HEK293 (cell line): ENCODE measurements at regions not wholly inside any gene's neighbourhood (a gene's known extent, or its start where the extent isn't known, plus 50 kb on each side); places are given as distances from the start of the nearest gene placed in this dataset.

Source experiments
- CTCF ChIA-PET: fragments of 350-600 bp; formaldehyde crosslinking; extraction: SDS; loops from one replicate; lab custom pipeline; 2021; ENCODE audit warnings: antibody characterized with exemption; lab: Yijun Ruan, JAX
- POLR2A ChIA-PET: fragments of 300-600 bp; formaldehyde crosslinking; extraction: SDS; loops from one replicate; lab custom pipeline; 2020; ENCODE audit warnings: antibody characterized with exemption, inconsistent platforms; lab: Yijun Ruan, JAX
- H3K27ac ChIP-seq: fragments of 200-500 bp; sonication (Bioruptor generic); 2 replicates; pipeline ENCODE4 v1.5.1; 2014; ENCODE audit warnings: low read depth, low read length, control low read depth, inconsistent platforms; ENCODE audit errors: extremely low read depth
- H3K36me3 ChIP-seq, 2 experiments: fragments of 200-500 bp in 1 of 2; sonication (Bioruptor generic) in 1 of 2; 1 replicate in 1 of 2; 2 replicates in 1 of 2; pipeline ENCODE4 v1.5.1; 2014 to 2017; ENCODE audit warnings: inconsistent platforms in 2 of 2, low read length in 2 of 2; ENCODE audit not compliant: control insufficient read depth in 2 of 2, insufficient read depth in 1 of 2
- H3K4me1 ChIP-seq: fragments of 200-500 bp; sonication (Bioruptor generic); 2 replicates; pipeline ENCODE4 v1.5.1; 2014; ENCODE audit warnings: mild to moderate bottlenecking, low read length, inconsistent platforms; ENCODE audit not compliant: control insufficient read depth, insufficient read depth
- H3K4me3 ChIP-seq: 2 replicates; pipeline ENCODE4 v1.5.1; 2011; ENCODE audit warnings: low read depth, mild to moderate bottlenecking, control low read depth, low read length, moderate library complexity
- H3K9me3 ChIP-seq: fragments of 200-500 bp; sonication (Bioruptor generic); 2 replicates; pipeline ENCODE4 v1.5.1; 2014; ENCODE audit warnings: low read depth, low read length, inconsistent platforms; ENCODE audit not compliant: control insufficient read depth, insufficient read depth
- GLI4 ChIP-seq: fragments of 450-650 bp; formaldehyde crosslinking; IDR thresholded peaks from 2 replicates; pipeline ENCODE4 v1.5.1; 2016; ENCODE audit warnings: missing biosample characterization, missing genetic modification characterization
- PRDM2 ChIP-seq: fragments of 450-650 bp; formaldehyde crosslinking; IDR thresholded peaks from 2 replicates; pipeline ENCODE4 v1.5.1; 2016; ENCODE audit warnings: missing biosample characterization, missing genetic modification characterization, borderline replicate concordance
- PRDM4 ChIP-seq: fragments of 450-650 bp; formaldehyde crosslinking; IDR thresholded peaks from 2 replicates; pipeline ENCODE4 v1.5.1; 2017; ENCODE audit warnings: missing biosample characterization, missing genetic modification characterization
- SETDB1 ChIP-seq: IDR thresholded peaks from one replicate; pipeline ENCODE4 v1.6.1; 2017; ENCODE audit warnings: mild to moderate bottlenecking, low read length, moderate library complexity, mixed read lengths; ENCODE audit not compliant: insufficient read length
- SP2 ChIP-seq: fragments of 450-650 bp; formaldehyde crosslinking; IDR thresholded peaks from 2 replicates; pipeline ENCODE4 v1.5.1; 2016; ENCODE audit warnings: missing biosample characterization, missing genetic modification characterization
- SP7 ChIP-seq: fragments of 450-650 bp; formaldehyde crosslinking; IDR thresholded peaks from 2 replicates; pipeline ENCODE4 v1.5.1; 2016; ENCODE audit warnings: missing biosample characterization, missing genetic modification characterization
- ZIC2 ChIP-seq: fragments of 450-650 bp; formaldehyde crosslinking; IDR thresholded peaks from 2 replicates; pipeline ENCODE4 v1.5.1; 2016; ENCODE audit warnings: missing biosample characterization, missing genetic modification characterization
- ZNF114 ChIP-seq: fragments of 450-650 bp; formaldehyde crosslinking; IDR thresholded peaks from 2 replicates; pipeline ENCODE4 v1.5.0; 2017; ENCODE audit warnings: missing biosample characterization, missing genetic modification characterization
- ZNF140 ChIP-seq: fragments of 450-650 bp; formaldehyde crosslinking; IDR thresholded peaks from 2 replicates; pipeline ENCODE4 v1.5.1; 2016; ENCODE audit warnings: missing biosample characterization, missing genetic modification characterization
- ZNF223 ChIP-seq: fragments of 450-650 bp; formaldehyde crosslinking; IDR thresholded peaks from 2 replicates; pipeline ENCODE4 v1.5.1; 2016; ENCODE audit warnings: missing biosample characterization, missing genetic modification characterization
- ZNF239 ChIP-seq: fragments of 450-650 bp; formaldehyde crosslinking; IDR thresholded peaks from 2 replicates; pipeline ENCODE4 v1.5.1; 2016; ENCODE audit warnings: missing biosample characterization, missing genetic modification characterization
- ZNF366 ChIP-seq: fragments of 450-650 bp; formaldehyde crosslinking; conservative IDR thresholded peaks from 2 replicates; pipeline ENCODE4 v1.5.1; 2016; ENCODE audit warnings: missing biosample characterization, missing genetic modification characterization
- ZNF449 ChIP-seq: fragments of 450-650 bp; formaldehyde crosslinking; IDR thresholded peaks from 2 replicates; pipeline ENCODE4 v1.5.1; 2017; ENCODE audit warnings: missing biosample characterization, mild to moderate bottlenecking, missing genetic modification characterization, moderate library complexity
- ZNF629 ChIP-seq: fragments of 450-650 bp; formaldehyde crosslinking; IDR thresholded peaks from 2 replicates; pipeline ENCODE4 v1.5.1; 2017; ENCODE audit warnings: missing biosample characterization, missing genetic modification characterization
- ZNF670 ChIP-seq: fragments of 450-650 bp; formaldehyde crosslinking; IDR thresholded peaks from 2 replicates; pipeline ENCODE4 v1.5.1; 2016; ENCODE audit warnings: missing biosample characterization, missing genetic modification characterization, low read depth
- ZNF692 ChIP-seq: fragments of 450-650 bp; formaldehyde crosslinking; IDR thresholded peaks from 2 replicates; pipeline ENCODE4 v1.5.1; 2016; ENCODE audit warnings: missing biosample characterization, missing genetic modification characterization

GRCh38 chr5:40446910-40447309 is 232.8 kb upstream of the PTGER4 start:
- ChIA-PET POLR2A (no interaction called here), CTCF (no interaction called here)
- H3K9me3 ChIP-seq = no peaks in the 10 kb centered on the region; the same call in 1 of the 2 replicates
- H3K36me3 ChIP-seq = no peaks in the 10 kb centered on the region
- no peak for TF ChIP-seq GLI4
- TF ChIP-seq SETDB1 = peak; percentile 6
- H3K27ac ChIP-seq = no peak overlapping the region
- H3K4me1 ChIP-seq = no peaks in the 10 kb centered on the region
- H3K4me3 ChIP-seq = no peak overlapping the region

- Histone ChIP-seq H3K4me1 (no peaks in the 10 kb centered on the region), H3K4me3 (no peak overlapping the region), H3K27ac (no peak overlapping the region)
- POLR2A ChIA-PET = no interaction called here
- TF ChIP-seq SP2 (no peak), ZNF629 (tag by site-specific recombination) (no peak), ZNF449 (tag by site-specific recombination) (no peak), ZNF223 (tag by site-specific recombination) (no peak), PRDM4 (tag by site-specific recombination) (no peak), ZIC2 (tag by site-specific recombination) (no peak)
- TF ChIP-seq, all 188 proteins: peak for 0
- Histone ChIP-seq H3K9me3 (no peaks in the 10 kb centered on the region; the same call in 1 of the 2 replicates), H3K36me3 (no peaks in the 10 kb centered on the region)
- CTCF ChIA-PET = interaction anchor here (0.5 to 0.6 kb wide), 2 partner anchors 356 to 1063 kb away, joined by 3 to 4 read pairs; no protein-coding TSS in a partner anchor
Measured at GRCh38 chr5:40442346-40442745, 237.4 kb upstream of the PTGER4 start.

GRCh38 chr5:40441733-40442132 is 238.0 kb upstream of the PTGER4 start:
- no peaks in the 10 kb centered on the region for H3K36me3 ChIP-seq
- TF ChIP-seq ZNF366 = no peak
- no peak for TF ChIP-seq ZNF692 (tag by site-specific recombination)
- no peak for TF ChIP-seq SP7 (tag by site-specific recombination)
- TF ChIP-seq ZNF670 (tag by site-specific recombination) = no peak
- TF ChIP-seq PRDM2 = no peak
- no peak for TF ChIP-seq ZNF239 (tag by site-specific recombination)
- TF ChIP-seq ZNF140 (tag by site-specific recombination) = no peak
- no peak for TF ChIP-seq ZNF114 (tag by site-specific recombination)
- no peaks in the 10 kb centered on the region; the same call in 1 of the 2 replicates for H3K9me3 ChIP-seq
- no peaks in the 10 kb centered on the region for H3K4me1 ChIP-seq
- POLR2A ChIA-PET = no interaction called here
- CTCF ChIA-PET = interaction anchor here (0.5 kb wide), 1 partner anchor 1062 kb away, joined by 4 read pairs; no protein-coding TSS in a partner anchor
- no peak overlapping the region for H3K4me3 ChIP-seq
- H3K27ac ChIP-seq = no peak overlapping the region
